GM12878 (cell line): ENCODE measurements at regions not wholly inside any gene's neighbourhood (a gene's known extent, or its start where the extent isn't known, plus 50 kb on each side); places are given as distances from the start of the nearest gene placed in this dataset.

Source experiments
- ATF7 ChIP-seq: fragments of 450-650 bp; IDR thresholded peaks from 2 replicates; pipeline ENCODE4 v1.6.1; 2016; ENCODE audit warnings: low read depth, mild to moderate bottlenecking
- CTCF ChIP-seq, 3 experiments: IDR thresholded peaks in 2 of 3; conservative IDR thresholded peaks in 1 of 3; 2 replicates each; pipeline ENCODE4 v1.5.1; 2011; ENCODE audit warnings: low read depth in 3 of 3, low read length in 3 of 3, mild to moderate bottlenecking in 3 of 3, control low read depth in 2 of 3, moderate library complexity in 2 of 3, inconsistent platforms in 1 of 3, mixed read lengths in 1 of 3; ENCODE audit not compliant: control insufficient read depth in 2 of 3, insufficient read depth in 1 of 3; ENCODE audit errors: extremely low read depth in 1 of 3
- HDGF ChIP-seq: fragments of 450-650 bp; IDR thresholded peaks from 2 replicates; pipeline ENCODE4 v1.6.1; 2016; ENCODE audit warnings: antibody characterized with exemption
- RFX5 ChIP-seq: IDR thresholded peaks from 2 replicates; pipeline ENCODE4 v1.6.1; 2011; ENCODE audit warnings: low read depth, low read length, improper control_type of control experiment
- TF ChIP-seq, protein P1 (sequence below): fragments of 450-650 bp; IDR thresholded peaks from 2 replicates; pipeline ENCODE4 v1.6.1; 2018; ENCODE audit warnings: mild to moderate bottlenecking, low read depth, moderate library complexity; ENCODE audit not compliant: partially characterized antibody
- TF ChIP-seq, protein P2 (sequence below): fragments of 450-650 bp; IDR thresholded peaks from 2 replicates; pipeline ENCODE4 v1.6.1; 2017; ENCODE audit warnings: antibody characterized with exemption, mild to moderate bottlenecking, moderate library complexity

GRCh38 chr2:183390109-183390508, 265.9 kb downstream of the NUP35 start (continued):
- TF ChIP-seq RFX5 (no peak), CTCF (IDR thresholded peaks at IDR 0.05 in 2 of 3, conservative IDR thresholded peaks at IDR 0.05 in 1 of 3; ENCODE audit: control insufficient read depth in 2 of 3, extremely low read depth in 1 of 3, insufficient read depth in 1 of 3, low read depth in 3 of 3, low read length in 3 of 3) (no peak), HDGF (no peak), ATF7 (no peak)
- TF ChIP-seq, protein P1, sequence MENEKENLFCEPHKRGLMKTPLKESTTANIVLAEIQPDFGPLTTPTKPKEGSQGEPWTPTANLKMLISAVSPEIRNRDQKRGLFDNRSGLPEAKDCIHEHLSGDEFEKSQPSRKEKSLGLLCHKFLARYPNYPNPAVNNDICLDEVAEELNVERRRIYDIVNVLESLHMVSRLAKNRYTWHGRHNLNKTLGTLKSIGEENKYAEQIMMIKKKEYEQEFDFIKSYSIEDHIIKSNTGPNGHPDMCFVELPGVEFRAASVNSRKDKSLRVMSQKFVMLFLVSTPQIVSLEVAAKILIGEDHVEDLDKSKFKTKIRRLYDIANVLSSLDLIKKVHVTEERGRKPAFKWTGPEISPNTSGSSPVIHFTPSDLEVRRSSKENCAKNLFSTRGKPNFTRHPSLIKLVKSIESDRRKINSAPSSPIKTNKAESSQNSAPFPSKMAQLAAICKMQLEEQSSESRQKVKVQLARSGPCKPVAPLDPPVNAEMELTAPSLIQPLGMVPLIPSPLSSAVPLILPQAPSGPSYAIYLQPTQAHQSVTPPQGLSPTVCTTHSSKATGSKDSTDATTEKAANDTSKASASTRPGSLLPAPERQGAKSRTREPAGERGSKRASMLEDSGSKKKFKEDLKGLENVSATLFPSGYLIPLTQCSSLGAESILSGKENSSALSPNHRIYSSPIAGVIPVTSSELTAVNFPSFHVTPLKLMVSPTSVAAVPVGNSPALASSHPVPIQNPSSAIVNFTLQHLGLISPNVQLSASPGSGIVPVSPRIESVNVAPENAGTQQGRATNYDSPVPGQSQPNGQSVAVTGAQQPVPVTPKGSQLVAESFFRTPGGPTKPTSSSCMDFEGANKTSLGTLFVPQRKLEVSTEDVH = no peak
- TF ChIP-seq, protein P2, sequence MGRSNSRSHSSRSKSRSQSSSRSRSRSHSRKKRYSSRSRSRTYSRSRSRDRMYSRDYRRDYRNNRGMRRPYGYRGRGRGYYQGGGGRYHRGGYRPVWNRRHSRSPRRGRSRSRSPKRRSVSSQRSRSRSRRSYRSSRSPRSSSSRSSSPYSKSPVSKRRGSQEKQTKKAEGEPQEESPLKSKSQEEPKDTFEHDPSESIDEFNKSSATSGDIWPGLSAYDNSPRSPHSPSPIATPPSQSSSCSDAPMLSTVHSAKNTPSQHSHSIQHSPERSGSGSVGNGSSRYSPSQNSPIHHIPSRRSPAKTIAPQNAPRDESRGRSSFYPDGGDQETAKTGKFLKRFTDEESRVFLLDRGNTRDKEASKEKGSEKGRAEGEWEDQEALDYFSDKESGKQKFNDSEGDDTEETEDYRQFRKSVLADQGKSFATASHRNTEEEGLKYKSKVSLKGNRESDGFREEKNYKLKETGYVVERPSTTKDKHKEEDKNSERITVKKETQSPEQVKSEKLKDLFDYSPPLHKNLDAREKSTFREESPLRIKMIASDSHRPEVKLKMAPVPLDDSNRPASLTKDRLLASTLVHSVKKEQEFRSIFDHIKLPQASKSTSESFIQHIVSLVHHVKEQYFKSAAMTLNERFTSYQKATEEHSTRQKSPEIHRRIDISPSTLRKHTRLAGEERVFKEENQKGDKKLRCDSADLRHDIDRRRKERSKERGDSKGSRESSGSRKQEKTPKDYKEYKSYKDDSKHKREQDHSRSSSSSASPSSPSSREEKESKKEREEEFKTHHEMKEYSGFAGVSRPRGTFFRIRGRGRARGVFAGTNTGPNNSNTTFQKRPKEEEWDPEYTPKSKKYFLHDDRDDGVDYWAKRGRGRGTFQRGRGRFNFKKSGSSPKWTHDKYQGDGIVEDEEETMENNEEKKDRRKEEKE = no peak
